ENCODE measurements at regions not wholly inside any gene's neighbourhood (a gene's known extent, or its start where the extent isn't known, plus 50 kb on each side); places are given as distances from the start of the nearest gene placed in this dataset.

DNA sequence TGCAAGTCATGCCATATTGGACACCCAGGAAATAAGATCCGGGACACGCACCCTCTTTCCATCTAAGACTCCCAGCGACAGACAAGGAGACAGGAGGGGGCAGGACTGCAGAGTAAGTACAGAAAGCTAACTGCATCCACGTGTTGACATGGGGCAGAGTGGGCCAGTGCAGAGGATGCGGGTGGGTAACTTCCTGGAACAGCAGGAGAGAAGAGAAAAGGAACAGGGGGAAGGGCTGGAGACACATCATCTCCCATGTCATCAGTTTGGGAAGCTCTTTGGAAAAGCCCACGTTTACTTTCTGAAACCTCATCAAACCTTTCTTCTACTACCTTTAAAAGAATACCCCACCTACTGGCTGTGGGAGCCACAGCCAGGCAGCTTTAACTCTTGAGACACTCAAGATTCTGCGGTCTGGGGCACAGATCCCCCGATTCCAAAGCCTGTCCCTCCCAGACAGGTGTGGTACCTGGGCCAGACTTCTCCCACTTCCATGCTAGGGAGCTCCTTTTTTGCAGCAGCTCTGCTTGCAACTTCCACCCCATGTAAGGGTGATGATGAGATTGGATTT lies 273.5 kb upstream of the RPL38 start:
- DNase-seq (ENCODE audit: low read depth in 2 of 2): no peak

DNA sequence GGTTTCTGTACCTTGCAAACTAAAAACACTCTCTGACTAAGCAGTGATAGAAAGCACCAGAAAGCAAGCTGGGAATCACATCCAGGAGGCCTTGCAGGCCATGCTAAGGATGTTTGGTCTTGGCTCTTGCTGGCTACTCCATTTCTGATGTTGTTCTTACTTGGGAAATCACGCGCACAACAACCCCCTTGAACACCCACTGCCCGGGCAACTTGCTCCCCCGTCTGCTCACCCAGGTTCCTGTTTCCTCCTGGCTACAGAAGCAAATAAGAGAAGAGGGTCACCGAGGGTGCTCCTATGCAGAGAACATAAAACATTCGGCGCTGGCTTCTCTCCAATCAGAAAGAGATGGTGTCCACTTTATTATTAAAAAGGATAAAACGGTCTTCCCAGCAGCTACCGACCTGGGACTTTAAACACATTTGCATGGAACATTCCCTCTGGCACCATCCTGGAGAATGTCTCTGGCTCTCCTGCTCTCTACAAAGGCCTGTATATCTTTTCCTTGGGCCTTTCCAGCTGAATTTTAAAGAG lies 271.2 kb upstream of the RPL38 start:
- DNase-seq (ENCODE audit: low read depth in 2 of 2): no peak

DNA sequence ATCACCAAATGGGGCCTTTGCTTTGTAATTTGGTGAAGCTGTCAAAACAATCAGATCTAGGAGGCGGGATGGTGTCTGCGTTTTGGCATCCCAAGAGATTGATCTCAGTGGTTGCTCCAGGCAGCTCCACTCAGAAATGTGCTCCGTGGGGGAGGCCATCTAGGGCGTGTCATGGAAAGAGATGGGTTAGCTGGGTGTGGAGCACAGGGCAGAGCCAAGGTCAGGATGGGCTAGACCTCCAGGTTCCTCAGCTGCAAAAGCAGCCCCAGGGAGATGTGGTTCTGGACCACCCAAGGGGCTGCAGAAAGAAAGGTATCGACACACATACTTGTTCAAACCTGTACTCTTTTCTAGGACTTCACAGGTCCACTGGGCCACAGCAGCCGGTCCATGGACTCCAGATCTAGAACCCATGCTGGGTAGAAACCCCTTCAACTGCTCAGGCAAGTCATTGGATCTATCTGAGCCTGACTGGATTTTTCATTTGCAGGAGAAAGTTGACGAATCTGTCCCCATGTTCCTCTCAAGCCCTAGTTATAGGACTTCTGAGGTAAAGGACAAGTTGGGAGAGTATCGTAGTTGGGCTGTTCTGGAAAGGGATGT lies 270.2 kb upstream of the RPL38 start:
- DNase-seq (ENCODE audit: low read depth in 2 of 2): no peak

DNA sequence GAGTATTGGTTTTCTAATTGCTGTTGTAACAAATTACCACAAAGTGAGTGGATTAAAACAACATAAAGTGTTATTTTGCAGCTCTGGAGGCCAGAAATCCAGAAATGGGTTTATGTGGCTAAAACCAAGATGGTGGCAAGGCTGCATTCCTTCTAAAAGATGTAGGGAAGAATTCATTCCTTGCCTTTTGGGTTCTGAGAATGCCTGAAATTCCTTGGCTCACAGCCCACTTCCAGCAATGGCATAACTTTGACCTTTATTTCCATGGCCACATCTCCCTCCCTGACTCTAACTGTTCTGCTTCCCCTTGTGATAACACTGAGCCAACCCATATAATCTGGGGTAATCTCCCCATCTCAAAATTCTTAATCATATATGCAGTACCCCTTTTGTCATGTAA lies 269.6 kb upstream of the RPL38 start:
- no peak for DNase-seq (ENCODE audit: low read depth in 2 of 2)

DNA sequence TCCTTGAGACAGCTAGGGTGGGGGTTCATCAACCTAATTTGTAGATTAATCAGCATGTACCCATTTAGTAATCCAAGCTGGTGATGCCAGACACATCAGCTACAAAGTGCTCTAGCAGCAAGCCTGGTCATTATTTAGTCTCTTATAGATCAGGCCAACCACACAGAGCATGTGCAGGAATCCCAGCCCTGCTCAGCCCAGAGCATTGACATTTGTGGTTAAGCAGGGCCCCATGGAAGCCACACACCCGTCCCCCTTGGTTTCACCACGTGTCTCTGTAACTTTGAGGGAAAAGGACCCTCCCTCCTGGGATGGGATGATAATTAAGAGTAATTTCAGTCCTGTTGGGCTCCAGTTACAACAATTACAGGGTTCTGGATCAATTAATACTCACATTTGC lies 268.8 kb upstream of the RPL38 start:
- DNase-seq (ENCODE audit: low read depth in 2 of 2): no peak

DNA sequence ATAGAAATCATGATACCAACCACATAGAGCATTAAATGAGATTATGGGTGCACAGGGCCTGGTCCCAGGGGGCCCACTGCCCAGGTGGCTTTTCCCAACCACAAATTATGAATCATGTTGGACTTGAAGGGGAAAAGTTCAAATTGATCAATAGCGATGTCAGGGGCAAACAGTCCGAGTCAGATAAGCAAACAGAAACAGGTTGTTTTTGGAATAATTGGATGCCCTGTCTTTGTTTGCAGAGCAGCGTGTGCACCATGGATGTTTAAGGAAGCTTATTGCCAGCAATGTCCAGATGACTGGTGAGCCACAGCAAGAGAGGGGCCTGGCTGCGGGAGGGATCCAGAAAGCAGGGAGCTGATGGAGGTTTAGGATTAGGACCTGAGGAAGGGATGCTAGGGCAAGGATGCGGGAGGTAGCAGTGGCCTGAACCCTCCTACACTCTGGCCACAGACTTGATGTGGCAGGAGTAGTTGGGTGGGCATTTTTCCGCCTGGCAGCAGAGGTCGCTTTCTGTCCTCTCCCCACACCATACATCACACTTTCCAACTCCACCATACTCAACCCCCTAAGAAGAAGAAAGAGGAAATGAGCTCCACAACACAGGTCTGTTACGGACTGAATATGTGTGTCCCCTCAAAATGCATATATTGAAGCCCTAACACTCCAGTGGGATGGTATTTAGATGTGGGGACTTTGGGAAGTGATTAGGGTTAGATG lies 266.4 kb upstream of the RPL38 start:
- no peak for DNase-seq (ENCODE audit: low read depth in 2 of 2)

DNA sequence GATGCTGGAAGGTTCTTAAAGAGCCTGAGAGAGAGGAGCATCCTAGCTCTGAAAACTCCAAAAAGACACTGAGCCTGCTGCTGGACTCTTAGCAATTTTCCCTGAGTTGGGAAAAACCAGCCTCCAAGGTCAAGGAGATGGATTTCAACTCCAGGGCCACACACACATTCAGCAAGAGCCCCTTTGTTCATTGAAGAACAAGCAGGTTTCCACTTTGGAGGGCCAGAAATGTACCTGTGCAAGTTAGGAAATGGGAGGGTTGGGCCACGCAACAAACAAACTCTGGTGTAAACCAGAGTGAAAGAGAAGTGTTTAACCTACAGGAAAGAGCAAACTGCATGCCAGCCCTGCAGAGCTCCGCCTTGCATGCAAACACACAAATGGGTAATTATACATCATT lies 264.8 kb upstream of the RPL38 start:
- DNase-seq (ENCODE audit: low read depth in 2 of 2): no peak

DNA sequence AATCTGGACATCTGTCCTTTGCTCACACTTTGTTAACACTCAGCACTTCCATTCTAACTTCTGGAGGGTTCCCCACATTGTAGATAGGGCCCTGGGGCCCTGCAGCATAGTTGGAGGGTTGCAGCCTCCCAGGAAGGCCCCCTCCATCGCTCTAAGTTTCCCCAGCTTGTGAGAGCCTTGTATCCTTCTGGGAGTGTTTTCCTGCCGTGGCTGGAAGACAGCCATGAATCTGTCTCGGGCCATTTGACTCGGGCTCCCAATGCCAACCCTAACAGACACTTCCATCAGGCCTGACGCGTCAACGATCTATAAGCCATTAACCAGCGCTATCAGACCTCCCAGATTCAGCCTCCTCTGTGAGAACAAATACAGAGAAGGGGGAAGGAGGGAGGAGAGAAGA lies 263.7 kb upstream of the RPL38 start:
- DNase-seq (ENCODE audit: low read depth in 2 of 2): no peak

DNA sequence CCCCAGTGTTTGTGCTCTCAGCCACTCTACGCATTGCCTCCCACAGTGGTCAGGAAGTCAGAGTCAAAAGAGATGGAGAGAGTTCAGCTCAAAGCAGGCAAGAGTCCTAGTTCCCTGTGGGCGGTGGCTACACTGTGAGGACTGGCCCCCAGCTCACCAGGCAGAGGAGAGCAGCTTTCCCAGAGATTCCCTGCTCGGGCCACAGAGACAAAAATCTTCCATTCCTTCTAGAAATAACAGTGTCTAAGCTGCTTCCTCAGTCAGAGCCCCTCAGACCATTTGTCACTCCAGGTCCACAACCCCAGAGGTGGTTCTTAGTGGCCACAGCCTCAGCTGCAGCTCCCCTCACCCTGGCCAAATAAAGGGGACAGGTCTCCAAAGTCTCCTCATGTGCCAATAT lies 263.0 kb upstream of the RPL38 start:
- no peak for DNase-seq (ENCODE audit: low read depth in 2 of 2)

DNA sequence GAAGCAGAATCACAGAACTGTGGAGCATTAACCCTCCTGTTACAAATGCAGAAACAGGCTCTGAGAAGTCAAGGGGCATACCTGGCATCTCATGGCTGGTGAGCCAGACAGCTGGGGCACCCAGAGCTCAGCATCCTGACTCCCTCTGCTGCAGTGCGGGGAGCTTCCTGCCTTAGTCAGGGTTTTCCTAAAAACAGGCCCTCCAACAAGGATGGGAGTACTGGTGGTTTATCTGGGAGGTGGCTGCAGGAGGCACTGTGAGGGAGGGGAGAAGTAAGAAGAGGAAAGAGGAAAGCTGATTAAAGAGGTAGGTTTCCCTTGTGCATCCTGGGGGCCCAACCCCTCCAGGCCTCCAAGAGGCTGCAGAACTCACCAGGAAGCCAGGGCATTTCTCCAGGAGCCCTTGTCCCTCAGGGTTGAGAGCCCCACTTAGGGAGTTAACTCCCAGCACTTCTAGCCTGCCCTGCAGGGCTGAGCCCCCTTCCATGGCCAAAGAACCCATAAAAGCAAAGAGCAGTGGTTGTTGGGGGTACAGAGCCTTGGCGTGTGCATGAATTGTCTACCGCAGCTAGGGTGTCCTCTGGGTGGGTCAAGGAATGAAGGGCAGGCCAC lies 261.5 kb upstream of the RPL38 start:
- DNase-seq (ENCODE audit: low read depth in 2 of 2): no peak

DNA sequence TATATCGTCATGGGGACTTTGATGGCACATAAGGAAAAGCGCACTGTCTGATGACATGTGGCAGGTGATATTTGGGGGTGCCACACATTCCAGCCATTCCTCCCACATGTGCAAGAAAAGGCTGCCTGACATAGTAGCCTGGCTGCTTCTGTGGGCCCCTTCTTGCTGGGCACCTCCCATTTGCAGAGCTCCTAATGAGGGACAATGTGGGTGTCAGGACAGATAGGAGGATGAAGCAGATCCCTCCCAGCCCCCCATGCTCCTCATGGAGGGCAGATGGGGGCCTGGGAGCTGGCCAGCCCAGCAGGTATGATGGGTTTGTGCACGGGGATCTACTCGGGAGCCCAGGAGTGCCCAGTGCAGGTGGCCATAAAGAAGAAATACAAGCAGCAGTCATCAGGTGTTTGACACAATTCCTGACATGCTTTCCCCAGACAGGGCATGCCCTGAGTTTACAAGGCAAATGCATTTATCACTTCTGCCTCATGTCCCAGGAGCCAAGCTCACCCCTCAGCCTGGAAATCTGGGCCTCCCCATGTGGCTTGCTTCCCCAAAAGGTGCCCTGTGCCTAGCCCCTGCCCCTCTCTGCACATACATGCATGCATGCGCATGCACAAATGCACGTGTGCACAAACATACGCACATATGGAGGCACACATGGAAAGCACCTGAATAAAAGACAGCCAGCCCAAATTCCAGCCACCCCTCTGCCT lies 260.6 kb upstream of the RPL38 start:
- no peak for DNase-seq (ENCODE audit: low read depth in 2 of 2)

DNA sequence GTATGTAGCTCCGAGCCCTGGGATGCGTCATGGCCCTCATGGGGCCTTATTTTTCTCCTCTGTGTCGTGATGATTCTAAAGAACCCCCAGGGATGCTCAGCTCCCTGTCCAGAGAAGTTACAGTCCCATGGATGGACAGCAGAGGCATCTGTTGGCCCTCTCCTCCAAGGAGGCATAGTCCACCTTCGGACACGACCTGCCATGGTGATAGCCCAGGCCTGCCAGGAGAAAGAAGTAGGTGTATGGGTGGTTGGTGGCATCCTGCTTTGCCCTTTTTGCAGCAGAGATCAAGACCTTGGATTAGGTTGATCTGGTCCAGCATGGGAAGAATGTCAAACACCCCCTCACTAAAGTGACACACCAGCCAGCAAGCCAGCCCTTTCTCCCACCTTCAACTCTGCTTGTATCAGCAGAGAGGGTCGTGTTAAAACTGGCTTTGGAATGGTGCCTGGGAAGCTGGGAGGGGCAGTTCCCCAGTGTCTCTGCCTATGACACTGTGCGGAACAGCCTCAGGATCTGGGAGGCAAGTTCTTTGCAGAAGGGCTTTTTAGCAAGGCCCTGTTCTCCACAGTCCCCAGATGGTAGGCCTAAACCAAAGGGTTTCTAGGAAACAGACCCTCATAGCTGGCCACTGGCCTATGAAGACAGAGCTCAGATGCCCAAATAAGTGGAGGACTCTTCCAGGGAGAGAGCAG lies 259.9 kb upstream of the RPL38 start:
- no peak for DNase-seq (ENCODE audit: low read depth in 2 of 2)

DNA sequence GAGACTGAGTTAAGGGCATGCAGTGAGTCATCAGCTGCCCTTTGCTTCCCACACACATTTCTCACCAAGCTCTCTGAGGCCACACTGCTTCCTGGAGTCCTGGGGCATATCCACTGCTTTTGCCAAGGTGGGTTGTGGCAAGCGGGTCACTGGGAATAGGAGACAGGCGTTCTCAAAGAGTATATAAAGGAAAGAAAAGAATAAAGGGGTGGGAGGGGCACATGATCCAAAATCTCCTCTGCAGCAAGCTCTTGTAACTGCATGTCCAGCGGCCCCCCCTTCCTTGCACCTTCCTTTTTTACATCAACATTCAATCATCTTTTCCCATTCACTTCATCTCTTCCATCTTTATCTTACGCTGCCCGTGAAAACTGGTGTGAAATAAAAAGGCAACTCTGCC lies 259.1 kb upstream of the RPL38 start:
- no peak for DNase-seq (ENCODE audit: low read depth in 2 of 2)

DNA sequence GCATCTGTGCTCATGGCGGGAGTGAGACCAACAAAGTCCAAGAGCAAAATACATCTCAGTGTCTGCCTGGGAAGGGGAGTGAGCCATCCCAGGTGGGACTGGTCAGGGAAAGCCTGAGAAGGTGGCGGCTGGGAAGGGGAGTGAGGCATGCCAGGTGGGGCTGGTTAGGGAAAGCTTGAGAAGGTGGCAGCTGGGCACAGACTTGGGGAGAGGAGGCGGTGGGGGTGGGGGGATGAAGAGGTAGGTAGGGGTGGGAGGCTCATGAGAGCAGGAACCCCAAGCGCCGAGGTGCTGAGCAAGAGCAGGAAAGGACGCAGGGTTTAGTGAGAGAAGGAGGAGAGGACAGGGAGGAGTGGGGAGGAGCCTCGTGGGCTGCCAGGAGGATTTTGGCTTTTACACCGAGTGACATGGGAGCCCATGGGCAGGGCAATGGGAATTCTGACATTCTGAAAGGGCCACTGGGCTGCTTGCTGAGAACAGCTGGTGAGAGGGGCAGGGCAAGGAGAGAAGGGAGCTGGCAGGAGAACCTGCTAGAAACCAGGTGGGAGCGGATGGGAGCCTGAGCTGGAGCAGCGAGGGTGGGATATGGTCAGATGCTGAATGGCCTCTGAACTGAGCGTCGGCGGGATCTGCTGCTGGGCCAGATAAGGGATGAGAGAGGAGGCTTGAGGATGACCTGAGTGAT lies 256.1 kb upstream of the RPL38 start:
- DNase-seq (ENCODE audit: low read depth in 2 of 2): no peak

DNA sequence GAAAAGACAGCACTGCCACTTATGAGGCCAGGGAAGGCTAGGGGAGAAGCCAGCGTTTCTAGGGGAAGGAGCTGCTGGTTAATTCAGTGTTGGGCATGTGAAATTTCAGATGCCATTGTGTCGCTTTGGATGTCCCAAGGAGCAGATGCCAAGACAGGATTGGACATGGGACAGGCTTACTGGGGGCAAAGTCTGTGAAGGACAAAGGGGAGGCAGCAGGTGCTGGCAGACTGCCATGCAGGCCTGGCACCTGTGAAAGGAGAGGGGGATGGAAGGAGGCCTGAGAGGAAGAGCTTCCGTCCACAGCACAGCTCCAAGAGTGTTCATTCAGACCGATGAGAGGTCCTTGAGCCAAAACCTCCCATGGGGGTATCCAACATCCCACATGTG lies 255.5 kb upstream of the RPL38 start:
- no peak for DNase-seq (ENCODE audit: low read depth in 2 of 2)

DNA sequence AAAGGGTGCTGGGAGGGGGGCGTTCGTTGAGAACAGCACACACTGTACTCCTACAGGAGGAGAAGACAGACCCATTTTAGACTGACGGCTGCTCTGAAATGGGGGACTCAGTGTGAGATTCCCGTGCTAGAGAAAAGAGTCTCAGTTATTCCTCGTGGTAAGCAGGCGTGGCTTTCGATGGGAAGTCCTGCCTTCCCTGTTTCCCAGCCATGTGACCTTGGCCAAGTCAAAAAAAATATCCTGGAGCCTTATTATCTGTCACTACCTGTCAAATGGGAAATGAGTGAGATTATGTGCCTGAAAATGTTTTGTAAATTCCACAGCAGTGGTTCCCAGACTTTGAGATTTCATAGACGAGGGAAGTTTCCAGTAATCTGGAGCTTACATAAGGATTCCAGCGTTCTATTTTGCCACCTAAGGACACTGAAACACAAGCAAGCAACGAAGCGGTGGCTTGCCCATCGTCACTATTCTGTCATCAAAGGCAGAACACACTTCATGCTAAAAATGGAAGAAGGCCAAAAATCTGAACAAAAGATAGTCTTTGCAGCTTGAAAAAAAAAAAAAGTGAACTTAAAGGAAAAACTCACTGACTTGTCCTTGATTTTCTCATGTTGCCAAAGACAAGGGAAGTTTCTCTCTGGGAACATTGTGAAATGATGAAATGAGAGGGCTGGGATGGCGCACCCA lies 253.4 kb upstream of the RPL38 start:
- no peak for DNase-seq (ENCODE audit: low read depth in 2 of 2)

DNA sequence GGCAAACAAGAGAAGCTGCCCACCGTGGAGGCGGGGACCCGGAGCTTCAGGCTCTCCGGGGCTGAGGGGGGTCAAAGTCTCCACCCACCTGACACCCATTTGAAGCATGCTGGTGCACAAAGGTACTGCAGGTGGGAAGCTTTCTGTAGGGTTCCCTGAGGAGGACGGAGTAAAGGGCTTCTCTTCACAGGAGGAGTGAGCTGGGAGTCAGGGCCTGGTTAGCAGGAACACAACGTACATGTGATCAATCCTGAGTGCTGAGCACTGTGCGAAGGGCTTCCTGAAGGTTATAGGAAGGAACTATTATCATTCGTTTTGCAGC lies 252.9 kb upstream of the RPL38 start:
- no peak for DNase-seq (ENCODE audit: low read depth in 2 of 2)

DNA sequence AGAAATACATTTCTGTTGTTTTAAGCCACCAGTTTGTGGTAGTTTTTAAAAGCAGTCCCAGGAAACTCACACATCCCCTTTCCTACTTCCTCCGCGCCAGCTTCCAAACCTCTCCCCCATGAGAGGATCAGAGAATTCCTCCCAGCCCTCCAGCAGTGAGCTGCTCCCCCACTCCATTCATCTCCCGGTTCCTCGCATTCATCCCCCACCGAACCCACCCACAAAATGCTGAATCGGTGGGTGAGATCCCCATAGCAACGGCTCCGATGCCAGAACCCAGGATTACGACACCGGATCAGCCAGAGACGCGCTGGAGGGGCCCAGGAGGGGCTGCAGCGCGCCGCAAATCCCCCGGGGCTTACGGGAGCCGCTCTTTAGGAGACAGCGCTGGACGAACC lies 251.4 kb upstream of the RPL38 start:
- no peak for DNase-seq (ENCODE audit: low read depth in 2 of 2)

DNA sequence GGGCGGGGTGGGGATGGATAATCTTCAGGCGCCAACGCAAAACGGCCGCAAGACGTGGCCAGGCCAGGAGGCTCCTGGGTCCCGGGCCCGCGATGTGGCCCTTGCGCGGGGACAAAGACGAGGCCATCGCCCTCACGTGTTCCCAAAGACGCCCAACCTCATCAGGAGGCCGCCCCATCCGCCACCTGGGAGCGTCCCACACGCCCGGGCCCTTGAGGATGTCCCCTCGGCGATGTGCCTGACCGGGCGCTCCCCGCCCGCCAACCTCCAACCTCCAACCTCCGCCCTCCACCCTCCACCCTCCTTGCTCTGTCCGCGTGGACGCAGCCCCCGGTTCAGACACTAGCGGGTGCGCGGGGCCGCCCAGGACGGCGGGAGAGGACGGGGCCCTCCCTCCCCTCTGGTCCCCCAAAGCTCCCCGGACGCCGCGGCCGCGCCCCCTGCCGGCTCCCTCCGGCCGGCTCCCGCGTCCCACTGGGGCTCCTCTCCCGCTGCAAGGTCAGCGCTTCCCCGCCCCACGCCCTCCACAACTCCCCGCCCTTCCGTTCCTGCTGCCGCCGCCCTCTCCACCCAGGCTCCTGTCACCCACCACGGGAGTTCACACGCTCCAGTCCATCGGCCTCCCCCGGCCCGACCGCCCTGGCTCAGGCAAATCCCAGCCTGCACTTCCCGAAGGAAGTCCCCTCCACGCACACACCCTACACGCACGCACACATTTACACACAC lies 250.8 kb upstream of the RPL38 start:
- no peak for DNase-seq (ENCODE audit: low read depth in 2 of 2)

Measured in stimulated activated CD4-positive, alpha-beta T cell treated with anti-CD3 and anti-CD28 coated beads, Interleukin-1b, Interleukin-23, amount 100 ng/mL, for 1 hour (primary cell).